IMR-90 (cell line): ENCODE measurements at regions not wholly inside any gene's neighbourhood (a gene's known extent, or its start where the extent isn't known, plus 50 kb on each side); places are given as distances from the start of the nearest gene placed in this dataset.

ENCODE experiments used
- POLR2A ChIP-seq: IDR thresholded peaks from 2 replicates; pipeline ENCODE4 v1.6.1; 2012; ENCODE audit warnings: mild to moderate bottlenecking, low read depth, low read length
- RAD21 ChIP-seq: IDR thresholded peaks from 2 replicates; pipeline ENCODE4 v1.6.1; 2012; ENCODE audit warnings: low read length, improper control_type of control experiment
- RFX5 ChIP-seq: IDR thresholded peaks from 2 replicates; pipeline ENCODE4 v1.8.0; 2012; ENCODE audit warnings: low read depth, mild to moderate bottlenecking, low read length, moderate library complexity
- SMC3 ChIP-seq: fragments of 150-350 bp; IDR thresholded peaks from 2 replicates; pipeline ENCODE4 v1.6.1; 2016; ENCODE audit warnings: low read depth, mild to moderate bottlenecking, antibody characterized with exemption, low read length, moderate library complexity
- TF ChIP-seq, protein P1 (sequence below): conservative IDR thresholded peaks from 2 replicates; pipeline ENCODE4 v1.5.1; 2012; ENCODE audit warnings: mild to moderate bottlenecking, low read depth, low read length, improper control_type of control experiment

DNA sequence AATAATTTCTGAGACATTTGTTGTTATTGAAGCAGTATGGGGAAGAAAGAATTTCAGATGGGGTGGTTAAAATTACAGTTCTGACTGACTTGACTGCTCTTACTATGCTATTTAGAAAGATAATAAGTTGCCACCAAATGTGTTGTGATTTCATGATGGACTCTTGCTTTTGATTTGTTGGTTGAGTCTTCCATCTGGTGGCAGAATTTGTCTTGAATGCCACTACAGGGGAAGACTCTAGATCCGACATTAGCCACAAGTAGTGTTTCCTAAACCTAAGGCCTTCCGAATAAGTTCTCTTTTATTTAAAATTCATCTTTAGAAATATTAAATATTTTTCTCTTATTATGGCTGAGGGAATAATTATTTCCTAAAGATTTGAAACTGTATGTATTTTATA lies 190.9 kb upstream of the ADGRL4 start:
- TF ChIP-seq, protein P1, sequence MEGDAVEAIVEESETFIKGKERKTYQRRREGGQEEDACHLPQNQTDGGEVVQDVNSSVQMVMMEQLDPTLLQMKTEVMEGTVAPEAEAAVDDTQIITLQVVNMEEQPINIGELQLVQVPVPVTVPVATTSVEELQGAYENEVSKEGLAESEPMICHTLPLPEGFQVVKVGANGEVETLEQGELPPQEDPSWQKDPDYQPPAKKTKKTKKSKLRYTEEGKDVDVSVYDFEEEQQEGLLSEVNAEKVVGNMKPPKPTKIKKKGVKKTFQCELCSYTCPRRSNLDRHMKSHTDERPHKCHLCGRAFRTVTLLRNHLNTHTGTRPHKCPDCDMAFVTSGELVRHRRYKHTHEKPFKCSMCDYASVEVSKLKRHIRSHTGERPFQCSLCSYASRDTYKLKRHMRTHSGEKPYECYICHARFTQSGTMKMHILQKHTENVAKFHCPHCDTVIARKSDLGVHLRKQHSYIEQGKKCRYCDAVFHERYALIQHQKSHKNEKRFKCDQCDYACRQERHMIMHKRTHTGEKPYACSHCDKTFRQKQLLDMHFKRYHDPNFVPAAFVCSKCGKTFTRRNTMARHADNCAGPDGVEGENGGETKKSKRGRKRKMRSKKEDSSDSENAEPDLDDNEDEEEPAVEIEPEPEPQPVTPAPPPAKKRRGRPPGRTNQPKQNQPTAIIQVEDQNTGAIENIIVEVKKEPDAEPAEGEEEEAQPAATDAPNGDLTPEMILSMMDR, result peak; percentile 46
- TF ChIP-seq POLR2A, result no peak
- TF ChIP-seq RFX5, result no peak
- peak; percentile 49 for TF ChIP-seq SMC3
- peak; percentile 51 for TF ChIP-seq RAD21
